ENCODE measurements at regions not wholly inside any gene's neighbourhood (a gene's known extent, or its start where the extent isn't known, plus 50 kb on each side); places are given as distances from the start of the nearest gene placed in this dataset.

DNA sequence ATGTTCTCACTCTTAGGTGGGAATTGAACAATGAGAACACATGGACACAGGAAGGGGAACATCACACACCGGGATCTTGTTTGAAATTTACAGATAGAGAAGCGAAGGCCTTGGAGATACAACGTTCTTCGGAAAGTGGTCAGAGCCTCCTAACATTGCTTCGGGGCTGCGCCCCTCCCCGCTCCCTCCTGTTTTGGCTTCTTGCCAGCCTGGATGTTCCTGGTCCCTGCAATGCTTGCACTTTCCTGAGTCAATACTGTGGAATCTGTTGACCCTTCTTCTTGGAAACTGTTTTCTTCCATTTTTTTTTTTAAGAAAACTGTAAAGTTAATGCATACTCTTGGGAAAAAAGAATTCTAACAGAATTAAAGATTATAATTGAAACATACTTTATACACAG, 360.8 kb downstream of the SOCS6 start:
- TF ChIP-seq, protein P1, sequence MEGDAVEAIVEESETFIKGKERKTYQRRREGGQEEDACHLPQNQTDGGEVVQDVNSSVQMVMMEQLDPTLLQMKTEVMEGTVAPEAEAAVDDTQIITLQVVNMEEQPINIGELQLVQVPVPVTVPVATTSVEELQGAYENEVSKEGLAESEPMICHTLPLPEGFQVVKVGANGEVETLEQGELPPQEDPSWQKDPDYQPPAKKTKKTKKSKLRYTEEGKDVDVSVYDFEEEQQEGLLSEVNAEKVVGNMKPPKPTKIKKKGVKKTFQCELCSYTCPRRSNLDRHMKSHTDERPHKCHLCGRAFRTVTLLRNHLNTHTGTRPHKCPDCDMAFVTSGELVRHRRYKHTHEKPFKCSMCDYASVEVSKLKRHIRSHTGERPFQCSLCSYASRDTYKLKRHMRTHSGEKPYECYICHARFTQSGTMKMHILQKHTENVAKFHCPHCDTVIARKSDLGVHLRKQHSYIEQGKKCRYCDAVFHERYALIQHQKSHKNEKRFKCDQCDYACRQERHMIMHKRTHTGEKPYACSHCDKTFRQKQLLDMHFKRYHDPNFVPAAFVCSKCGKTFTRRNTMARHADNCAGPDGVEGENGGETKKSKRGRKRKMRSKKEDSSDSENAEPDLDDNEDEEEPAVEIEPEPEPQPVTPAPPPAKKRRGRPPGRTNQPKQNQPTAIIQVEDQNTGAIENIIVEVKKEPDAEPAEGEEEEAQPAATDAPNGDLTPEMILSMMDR (IDR thresholded peaks at IDR 0.05), result no peak
- TF ChIP-seq EP300 (IDR thresholded peaks at IDR 0.05) (no peak), POLR2A (IDR thresholded peaks at IDR 0.05) (no peak)

Data from tibial nerve (tissue), 4 donors.